K562 (cell line): ENCODE measurements at regions not wholly inside any gene's neighbourhood (a gene's known extent, or its start where the extent isn't known, plus 50 kb on each side); places are given as distances from the start of the nearest gene placed in this dataset.

Experiments
- ATF2 ChIP-seq: sonication (generic); formaldehyde crosslinking; IDR thresholded peaks from 2 replicates; pipeline ENCODE4 v1.8.1; 2022; ENCODE audit warnings: missing genetic modification reagents
- BCLAF1 ChIP-seq, 2 experiments: fragments of 450-650 bp in 1 of 2; IDR thresholded peaks; 2 replicates each; pipeline ENCODE4 v1.6.1; 2011 to 2017; ENCODE audit warnings: low read depth in 2 of 2, antibody characterized with exemption in 1 of 2, borderline replicate concordance in 1 of 2, low read length in 1 of 2, mild to moderate bottlenecking in 1 of 2, mixed read lengths in 1 of 2; ENCODE audit not compliant: control insufficient read depth in 1 of 2
- DPF2 ChIP-seq: fragments of 450-650 bp; IDR thresholded peaks from 2 replicates; pipeline ENCODE4 v1.6.1; 2016
- E2F1 ChIP-seq: sonication (generic); formaldehyde crosslinking; IDR thresholded peaks from 2 replicates; pipeline ENCODE4 v1.8.1; 2023; ENCODE audit warnings: mild to moderate bottlenecking, missing genetic modification reagents, moderate library complexity
- EP400 ChIP-seq: fragments of 450-650 bp; IDR thresholded peaks from 2 replicates; pipeline ENCODE4 v1.6.1; 2017; ENCODE audit warnings: antibody characterized with exemption, mild to moderate bottlenecking, moderate library complexity
- PHTF2 ChIP-seq: fragments of 250-450 bp; sonication (Bioruptor Pico); IDR thresholded peaks from 2 replicates; pipeline ENCODE4 v1.5.0; 2021; ENCODE audit warnings: mild to moderate bottlenecking
- POU5F1 ChIP-seq: fragments of 150-350 bp; IDR thresholded peaks from 2 replicates; pipeline ENCODE4 v1.6.1; 2014; ENCODE audit warnings: borderline replicate concordance, low read length, low read depth, mild to moderate bottlenecking; ENCODE audit not compliant: partially characterized antibody
- RAD21 ChIP-seq, 2 experiments: fragments of 250-450 bp in 1 of 2; fragments of 450-650 bp in 1 of 2; sonication (Bioruptor Pico) in 1 of 2; formaldehyde crosslinking in 1 of 2; IDR thresholded peaks in 1 of 2; conservative IDR thresholded peaks in 1 of 2; 2 replicates each; pipeline versions ENCODE4 v1.4.0 to v1.8.0; 2020 to 2022; ENCODE audit warnings: mild to moderate bottlenecking in 2 of 2, moderate library complexity in 1 of 2
- SMARCA5 ChIP-seq: fragments of 450-650 bp; IDR thresholded peaks from 2 replicates; pipeline ENCODE4 v1.6.1; 2016
- TRIM24 ChIP-seq, 2 experiments: fragments of 450-650 bp; IDR thresholded peaks; 2 replicates each; pipeline ENCODE4 v1.6.1; 2016
- XRCC5 ChIP-seq: fragments of 200-400 bp; formaldehyde crosslinking; IDR thresholded peaks from 2 replicates; pipeline ENCODE4 v1.6.1; 2017; ENCODE audit warnings: low read depth, mild to moderate bottlenecking, low read length
- ZBTB43 ChIP-seq: sonication (generic); formaldehyde crosslinking; IDR thresholded peaks from 2 replicates; pipeline ENCODE4 v1.8.0; 2023; ENCODE audit warnings: mild to moderate bottlenecking, missing genetic modification reagents
- ZC3H4 ChIP-seq: sonication (generic); formaldehyde crosslinking; IDR thresholded peaks from 2 replicates; pipeline ENCODE4 v1.9.0; 2021; ENCODE audit warnings: missing genetic modification reagents, borderline replicate concordance
- ZNF263 ChIP-seq: sonication (generic); formaldehyde crosslinking; IDR thresholded peaks from 2 replicates; pipeline ENCODE4 v1.8.0; 2022; ENCODE audit warnings: mild to moderate bottlenecking, missing genetic modification reagents, borderline replicate concordance
- ZNF274 ChIP-seq: IDR thresholded peaks from 2 replicates; pipeline ENCODE4 v1.6.1; 2011; ENCODE audit warnings: low read depth, mild to moderate bottlenecking, low read length, moderate library complexity, borderline replicate concordance
- ZNF518B ChIP-seq: fragments of 250-450 bp; sonication (Bioruptor Pico); IDR thresholded peaks from 2 replicates; pipeline ENCODE4 v1.5.0; 2021; ENCODE audit warnings: mild to moderate bottlenecking, moderate library complexity
- ZNF76 ChIP-seq: fragments of 250-450 bp; sonication (Bioruptor Pico); IDR thresholded peaks from 2 replicates; pipeline ENCODE4 v1.4.0; 2020; ENCODE audit warnings: mild to moderate bottlenecking, moderate library complexity, borderline replicate concordance
- ZNF778 ChIP-seq: fragments of 450-650 bp; formaldehyde crosslinking; IDR thresholded peaks from 2 replicates; pipeline ENCODE4 v1.4.0; 2020; ENCODE audit warnings: mild to moderate bottlenecking, moderate library complexity
- ZNF785 ChIP-seq: fragments of 250-450 bp; sonication (Bioruptor Pico); IDR thresholded peaks from 2 replicates; pipeline ENCODE4 v1.4.0; 2020; ENCODE audit warnings: mild to moderate bottlenecking

- TF ChIP-seq ZNF518B (CRISPR knock-in tag) (no peak), ZNF274 (no peak), SMARCA5 (no peak), E2F1 (CRISPR knock-in tag) (no peak), POU5F1 (no peak), ZNF785 (CRISPR knock-in tag) (no peak), ZNF263 (CRISPR knock-in tag) (no peak), EP400 (no peak), ZNF778 (CRISPR knock-in tag) (no peak), TRIM24 (IDR thresholded peaks at IDR 0.05) (peak; percentile 63 to 84; a peak in 3 of 4 replicates), XRCC5 (no peak), RAD21 (CRISPR knock-in tag; conservative IDR thresholded peaks at IDR 0.05 in 1 of 2, IDR thresholded peaks at IDR 0.05 in 1 of 2) (peak; percentile 34 to 46; a peak in 3 of 4 replicates), ZBTB43 (CRISPR knock-in tag) (no peak), PHTF2 (CRISPR knock-in tag) (no peak), BCLAF1 (IDR thresholded peaks at IDR 0.05; ENCODE audit: borderline replicate concordance in 1 of 2, control insufficient read depth in 1 of 2, low read depth in 2 of 2, low read length in 1 of 2) (no peak), DPF2 (peak; percentile 92), ZC3H4 (CRISPR knock-in tag) (no peak), ATF2 (no peak), ZNF76 (no peak)
These were observed 370.9 kb upstream of the ZEB2 start (continued) for GRCh38 chr2:144890828-144891227.
